PC-3 (cell line): ENCODE measurements at regions not wholly inside any gene's neighbourhood (a gene's known extent, or its start where the extent isn't known, plus 50 kb on each side); places are given as distances from the start of the nearest gene placed in this dataset.

Source experiments
- ATAC-seq: fragments of 200-7000 bp; cut with Tn5 transposase; 2 replicates; pipeline ENCODE4 v1.9.1; 2020; ENCODE audit warnings: mild to moderate bottlenecking, moderate library complexity
- BruUV-seq: library from RNA; stranded (reverse); fragments of 400-500 nt; replicated peaks from 2 replicates; lab custom pipeline; 2021; lab: Mats Ljungman, UMichigan
- CTCF ChIA-PET: fragments of 300-600 bp; sonication (Branson Sonifier 250); formaldehyde crosslinking; loops from one replicate; lab custom pipeline; 2022; ENCODE audit warnings: antibody characterized with exemption; lab: Charles Lee
- POLR2A ChIA-PET: fragments of 300-600 bp; sonication (Branson Sonifier 250); formaldehyde crosslinking; loops from one replicate; lab custom pipeline; 2022; ENCODE audit warnings: antibody characterized with exemption; ENCODE audit not compliant: unreplicated experiment; lab: Charles Lee
- DNase-seq: peaks from one replicate; pipeline ENCODE4 v3.0.0-alpha.2; 2015
- H2AFZ ChIP-seq: fragments of 300-600 bp; sonication (generic); 2 replicates; pipeline ENCODE4 v1.6.0; 2016; ENCODE audit warnings: antibody characterized with exemption, low read length
- H3F3A ChIP-seq: fragments of 300-600 bp; sonication (generic); one replicate; pipeline ENCODE4 v1.6.0; 2017; ENCODE audit warnings: antibody characterized with exemption, low read length, control low read depth, mild to moderate bottlenecking; ENCODE audit not compliant: unreplicated experiment
- H3K27ac ChIP-seq: fragments of 300-600 bp; sonication (generic); 2 replicates; pipeline ENCODE4 v1.5.1; 2016; ENCODE audit warnings: mild to moderate bottlenecking, low read length
- H3K27me3 ChIP-seq: fragments of 300-600 bp; sonication (generic); 2 replicates; pipeline ENCODE4 v1.6.1; 2016; ENCODE audit warnings: low read length, mixed read lengths
- H3K36me3 ChIP-seq: fragments of 300-600 bp; sonication (generic); 2 replicates; pipeline ENCODE4 v1.6.1; 2016; ENCODE audit warnings: low read depth, mixed run types, low read length, mixed read lengths
- H3K4me1 ChIP-seq: fragments of 300-600 bp; sonication (generic); 2 replicates; pipeline ENCODE4 v1.5.1; 2016; ENCODE audit warnings: low read length; ENCODE audit not compliant: insufficient read depth
- H3K4me2 ChIP-seq: fragments of 300-600 bp; sonication (generic); 2 replicates; pipeline ENCODE4 v1.6.0; 2016; ENCODE audit warnings: low read length
- H3K4me3 ChIP-seq: fragments of 300-600 bp; sonication (generic); 2 replicates; pipeline ENCODE4 v1.5.1; 2016; ENCODE audit warnings: mild to moderate bottlenecking, low read length, mixed read lengths
- H3K79me2 ChIP-seq: fragments of 300-600 bp; sonication (generic); 2 replicates; pipeline ENCODE4 v1.6.1; 2017; ENCODE audit warnings: low read length, mixed read lengths
- H3K9ac ChIP-seq: fragments of 300-600 bp; sonication (generic); 2 replicates; pipeline ENCODE4 v1.6.0; 2016; ENCODE audit warnings: mild to moderate bottlenecking, low read length
- H3K9me2 ChIP-seq: fragments of 300-600 bp; sonication (generic); replicated peaks from 2 replicates; pipeline ENCODE4 v1.6.1; 2016; ENCODE audit warnings: mixed run types, low read length, mixed read lengths
- H3K9me3 ChIP-seq: fragments of 300-600 bp; sonication (generic); 2 replicates; pipeline ENCODE4 v1.6.1; 2016; ENCODE audit warnings: low read length, mixed read lengths
- H4K20me1 ChIP-seq: fragments of 300-600 bp; sonication (generic); 2 replicates; pipeline ENCODE4 v1.6.1; 2016; ENCODE audit warnings: low read length, mixed read lengths
- CTCF ChIP-seq: fragments of 300-600 bp; sonication (generic); conservative IDR thresholded peaks from 2 replicates; pipeline ENCODE4 v1.5.1; 2017; ENCODE audit warnings: antibody characterized with exemption, low read depth, mild to moderate bottlenecking, low read length
- EZH2 ChIP-seq: fragments of 300-600 bp; sonication (generic); IDR thresholded peaks from one replicate; pipeline ENCODE4 v1.6.1; 2017; ENCODE audit warnings: antibody characterized with exemption, mild to moderate bottlenecking, low read length; ENCODE audit not compliant: unreplicated experiment
- EZH2phosphoT487 ChIP-seq: fragments of 300-600 bp; sonication (generic); IDR thresholded peaks from 2 replicates; pipeline ENCODE4 v1.6.1; 2018; ENCODE audit warnings: mild to moderate bottlenecking, antibody characterized with exemption, low read length, borderline replicate concordance
- intact Hi-C: fragments of 100-400 bp; cut with micrococcal nuclease; formaldehyde crosslinking; loops from 2 replicates; pipeline ENCODE4 v1.9.0; 2023

- Histone ChIP-seq H3K27me3 (no peaks in the 10 kb centered on the region), H3K4me3 (no peak overlapping the region), H3K27ac (no peak overlapping the region), H3K9me3 (no peaks in the 10 kb centered on the region), H3K9ac (no peak overlapping the region), H3K9me2 (no peaks in the 10 kb centered on the region), H4K20me1 (no peaks in the 10 kb centered on the region), H2AFZ (no peak overlapping the region), H3K36me3 (no peaks in the 10 kb centered on the region), H3K4me1 (no peaks in the 10 kb centered on the region), H3K79me2 (no peaks in the 10 kb centered on the region), H3F3A (no peaks in the 10 kb centered on the region), H3K4me2 (no peak overlapping the region)
- intact Hi-C loops, result no loop called here
- no TSS peak for BruUV-seq
- POLR2A ChIA-PET, result no interaction called here
- ATAC-seq (no peak), DNase-seq (no peak)
- CTCF ChIA-PET, result no interaction called here
- no peak for TF ChIP-seq CTCF
- no peak for TF ChIP-seq EZH2phosphoT487
- no peak for TF ChIP-seq EZH2
These were observed 70.6 kb upstream of the SLC44A1 start for GRCh38 chr9:105173826-105174225.

- no peak for DNase-seq
- no peak overlapping the region for H3K27ac ChIP-seq
- no peak overlapping the region for H3K4me2 ChIP-seq
- no peak overlapping the region for H2AFZ ChIP-seq
- H4K20me1 ChIP-seq, result no peaks in the 10 kb centered on the region
- no peaks in the 10 kb centered on the region for H3K4me1 ChIP-seq
- POLR2A ChIA-PET, result interaction anchor here (0.7 kb wide), 1 partner anchor 105 kb away, joined by 14 read pairs; no protein-coding TSS in a partner anchor
- BruUV-seq, result no TSS peak
- TF ChIP-seq CTCF, result no peak
- TF ChIP-seq EZH2, result no peak
- TF ChIP-seq EZH2phosphoT487, result no peak
- H3F3A ChIP-seq, result no peaks in the 10 kb centered on the region
- ATAC-seq, result no peak
- no peak overlapping the region for H3K4me3 ChIP-seq
- intact Hi-C loops, result no loop called here
- no peaks in the 10 kb centered on the region for H3K9me2 ChIP-seq
- H3K9ac ChIP-seq, result no peak overlapping the region
- CTCF ChIA-PET, result no interaction called here
- no peaks in the 10 kb centered on the region for H3K36me3 ChIP-seq
- H3K9me3 ChIP-seq, result no peaks in the 10 kb centered on the region
- no peaks in the 10 kb centered on the region for H3K27me3 ChIP-seq
- no peaks in the 10 kb centered on the region for H3K79me2 ChIP-seq
These were observed 68.3 kb upstream of the SLC44A1 start for GRCh38 chr9:105176194-105176593.

- Histone ChIP-seq H3K9me3 (no peaks in the 10 kb centered on the region), H3K9ac (no peak overlapping the region), H3K4me1 (no peaks in the 10 kb centered on the region), H2AFZ (no peak overlapping the region), H3K4me2 (no peak overlapping the region), H3K27me3 (no peaks in the 10 kb centered on the region), H3K9me2 (no peaks in the 10 kb centered on the region), H3K4me3 (no peak overlapping the region), H3K36me3 (no peaks in the 10 kb centered on the region), H4K20me1 (no peaks in the 10 kb centered on the region), H3F3A (no peaks in the 10 kb centered on the region), H3K27ac (no peak overlapping the region), H3K79me2 (no peaks in the 10 kb centered on the region)
- no TSS peak for BruUV-seq
- ATAC-seq (no peak), DNase-seq (no peak)
- intact Hi-C loops, result no loop called here
- POLR2A ChIA-PET, result no interaction called here
- TF ChIP-seq CTCF (no peak), EZH2 (no peak), EZH2phosphoT487 (no peak)
- CTCF ChIA-PET, result no interaction called here
These were observed 66.4 kb upstream of the SLC44A1 start for GRCh38 chr9:105178076-105178475.
